SK-N-DZ (cell line): ENCODE measurements at regions not wholly inside any gene's neighbourhood (a gene's known extent, or its start where the extent isn't known, plus 50 kb on each side); places are given as distances from the start of the nearest gene placed in this dataset.
"Not testable (repeated sequence)": the region's sequence is repeated elsewhere in the genome, so short reads cannot be mapped to it uniquely, and the experiment has no call there.

Experiments
- DNase-seq: peaks from one replicate; pipeline ENCODE4 v3.0.0-alpha.2; 2015; ENCODE audit warnings: low spot score

DNA sequence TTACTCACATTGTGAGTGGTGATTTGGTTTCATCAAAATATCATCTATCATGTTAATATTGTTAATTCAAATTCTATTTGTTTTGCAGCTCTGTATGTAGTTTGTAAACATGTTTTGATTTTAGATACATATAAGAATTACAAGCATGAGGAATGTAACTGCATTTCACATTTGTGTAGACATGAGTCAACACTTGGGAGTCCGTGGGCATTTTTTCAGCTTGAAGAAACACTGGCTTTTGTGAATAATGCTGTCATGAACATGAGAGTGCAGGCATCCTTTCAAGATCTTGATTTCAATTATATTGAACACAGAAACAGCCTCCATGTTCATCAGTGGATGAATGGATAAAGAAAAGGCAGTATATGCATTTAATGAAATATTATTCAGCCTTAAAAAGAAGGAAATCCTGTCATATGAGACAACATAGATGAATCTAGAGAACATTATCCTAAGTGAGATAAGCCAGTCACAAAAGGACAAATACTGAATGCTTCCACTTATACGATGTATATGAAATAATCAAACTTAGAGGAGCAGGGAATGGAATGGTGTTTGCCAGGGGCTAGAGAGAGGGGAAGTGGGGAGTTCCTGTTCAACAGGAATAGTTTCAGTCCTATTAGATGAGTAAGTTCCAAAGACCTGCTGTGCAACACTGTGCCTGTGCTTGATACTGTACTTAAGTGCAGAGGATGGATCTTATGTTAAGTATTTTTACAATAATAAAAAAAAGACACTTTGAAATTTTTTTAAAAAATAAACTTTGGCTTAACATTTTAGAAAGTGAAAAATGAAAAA is 194.9 kb downstream of the LRATD1 start:
- no peak for DNase-seq

DNA sequence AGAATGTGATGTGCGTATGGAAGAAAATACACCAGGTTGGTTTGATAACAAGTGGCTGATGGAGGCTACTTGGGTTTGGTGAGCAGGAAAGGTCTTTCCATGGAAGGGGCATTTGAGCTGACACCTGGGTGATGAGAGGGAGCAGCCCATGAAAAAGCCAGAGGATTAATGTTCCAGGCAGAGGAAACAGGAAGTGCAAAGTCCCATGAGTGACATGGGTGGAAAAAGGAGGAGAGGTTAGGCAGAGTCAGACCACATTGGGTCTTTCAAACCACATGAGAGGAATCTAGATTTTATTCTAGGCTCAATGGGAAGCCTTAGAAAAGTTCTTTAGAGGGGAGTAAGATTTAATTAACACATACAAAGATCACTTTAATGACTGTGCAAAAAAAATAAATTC is 195.7 kb downstream of the LRATD1 start:
- no peak for DNase-seq

GRCh38 chr2:14828968-14829367 is 196.5 kb downstream of the LRATD1 start:
- DNase-seq, result no peak

GRCh38 chr2:14831458-14831857 is 198.9 kb downstream of the LRATD1 start:
- DNase-seq, result no peak

- no peak for DNase-seq
Observed at GRCh38 chr2:14843507-14844204, 211.1 kb downstream of the LRATD1 start.

- DNase-seq, result no peak
Observed at GRCh38 chr2:14855751-14856150, 223.2 kb downstream of the LRATD1 start.

- no peak for DNase-seq
Observed at GRCh38 chr2:14861181-14861580, 228.7 kb downstream of the LRATD1 start.

GRCh38 chr2:14866736-14867352 is 234.3 kb downstream of the LRATD1 start:
- DNase-seq, result no peak

- DNase-seq, result no peak
Observed at GRCh38 chr2:14867853-14868252, 235.3 kb downstream of the LRATD1 start.

GRCh38 chr2:14872779-14873325 is 240.3 kb downstream of the LRATD1 start:
- DNase-seq, result no peak

DNA sequence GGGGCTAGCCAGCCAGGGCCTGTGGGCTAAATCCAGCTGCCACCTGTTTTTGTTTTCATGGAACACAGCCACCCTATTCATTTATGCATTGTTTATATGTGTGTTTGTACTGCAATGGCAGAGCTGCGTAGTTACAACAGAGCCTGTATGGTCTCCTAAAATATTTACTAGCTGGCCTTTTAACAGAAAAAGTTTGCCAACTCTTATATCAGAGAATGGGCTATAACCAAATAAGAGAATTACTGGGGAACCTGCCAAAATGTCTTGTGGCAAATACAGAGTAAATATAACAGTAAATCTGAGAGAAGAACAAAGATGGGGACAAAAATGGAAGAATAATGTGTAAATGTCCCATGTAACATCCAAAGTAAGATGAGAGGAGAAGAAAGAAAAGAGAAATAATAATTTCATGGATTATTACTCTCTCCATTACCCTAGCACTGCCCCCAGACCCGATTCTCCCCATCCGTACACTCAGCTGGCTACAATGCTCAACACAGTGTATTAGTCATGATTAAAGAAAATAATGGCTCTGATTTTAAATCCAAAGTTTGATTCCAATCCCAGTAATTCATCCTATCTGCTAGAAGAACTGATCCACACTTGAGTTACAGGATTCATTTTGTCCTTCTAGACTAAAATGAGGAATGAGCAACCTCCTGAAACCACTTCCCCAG is 249.3 kb downstream of the LRATD1 start:
- no peak for DNase-seq

GRCh38 chr2:14884651-14885050 is 252.1 kb downstream of the LRATD1 start:
- no peak for DNase-seq

GRCh38 chr2:14891546-14891945 is 259.0 kb downstream of the LRATD1 start:
- DNase-seq, result no peak

- no peak for DNase-seq
Observed at GRCh38 chr2:14896330-14897030, 264.0 kb downstream of the LRATD1 start.

DNA sequence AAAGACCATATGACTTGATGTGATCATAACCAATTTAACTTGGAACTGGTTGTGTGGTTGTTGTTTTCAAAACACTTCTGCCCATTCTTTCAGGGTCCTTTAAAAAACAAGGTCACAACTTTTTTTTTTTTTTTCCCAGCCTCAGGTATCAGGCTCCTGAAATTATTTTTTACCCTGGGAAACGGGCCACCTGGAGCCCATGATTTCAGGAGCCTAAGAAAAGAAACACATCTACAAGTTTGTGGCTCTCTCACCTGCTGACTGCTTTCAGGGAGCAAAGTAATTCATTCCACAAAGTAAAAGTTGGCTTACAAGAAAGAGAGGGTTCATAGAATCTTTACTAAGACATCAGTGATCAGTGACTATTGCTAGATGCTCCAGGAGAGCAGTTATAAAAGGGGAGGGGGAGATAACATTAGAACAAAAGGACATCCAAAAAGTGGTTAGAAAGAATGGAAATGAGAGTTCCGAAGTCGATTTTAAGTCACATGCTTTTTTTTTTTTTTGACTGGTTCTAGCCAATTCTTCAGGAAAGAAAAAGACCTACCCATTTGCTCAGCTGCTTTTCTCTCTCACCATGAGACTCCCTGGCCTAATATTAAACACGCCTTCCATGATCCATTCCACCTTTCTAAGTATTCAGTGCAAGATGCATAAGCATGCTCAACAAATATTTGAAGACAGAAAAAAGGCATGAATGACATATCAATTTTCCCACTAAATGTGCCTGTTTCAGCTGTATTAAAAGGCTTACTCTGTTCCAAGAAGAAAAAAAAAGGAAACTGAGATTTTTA is 267.3 kb downstream of the LRATD1 start:
- no peak for DNase-seq

DNA sequence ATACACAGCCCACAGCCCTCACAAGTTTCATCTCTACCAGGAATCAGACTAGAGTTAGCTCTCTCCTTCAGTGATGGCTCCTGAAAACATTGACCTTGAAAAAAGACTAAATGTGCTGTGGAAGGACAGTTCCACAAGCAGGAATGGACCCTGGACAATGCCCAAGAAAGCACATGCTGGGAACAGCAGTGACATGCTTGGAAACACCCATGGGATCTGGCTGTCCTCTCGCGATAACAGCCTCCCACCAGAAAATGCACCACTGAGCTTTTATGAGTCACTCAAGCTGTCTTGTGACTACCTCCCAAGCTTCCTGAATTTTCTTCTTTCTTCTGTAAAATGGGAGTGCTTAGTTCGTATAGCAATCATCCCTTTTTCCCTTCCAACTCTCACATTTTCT is 269.2 kb downstream of the LRATD1 start:
- no peak for DNase-seq

DNA sequence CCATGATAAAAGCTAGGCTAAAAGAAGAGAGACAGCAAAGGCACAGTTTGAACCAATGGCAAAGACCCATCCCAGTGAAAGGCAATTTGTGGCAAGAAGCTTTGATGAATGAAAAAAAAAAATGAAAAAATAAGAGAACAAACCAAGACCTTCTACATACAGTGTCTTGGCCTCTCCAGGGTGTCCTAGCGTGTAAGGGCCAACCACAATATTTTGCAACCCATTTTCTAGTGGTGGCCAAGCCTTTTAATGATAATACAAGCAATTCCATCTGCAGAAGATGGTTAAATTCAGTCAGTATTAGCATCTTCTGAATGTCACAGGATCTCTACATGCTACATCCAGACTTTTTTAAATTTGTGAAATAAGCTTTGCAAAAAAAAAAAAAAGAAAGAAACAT is 270.4 kb downstream of the LRATD1 start:
- DNase-seq, result no peak

DNA sequence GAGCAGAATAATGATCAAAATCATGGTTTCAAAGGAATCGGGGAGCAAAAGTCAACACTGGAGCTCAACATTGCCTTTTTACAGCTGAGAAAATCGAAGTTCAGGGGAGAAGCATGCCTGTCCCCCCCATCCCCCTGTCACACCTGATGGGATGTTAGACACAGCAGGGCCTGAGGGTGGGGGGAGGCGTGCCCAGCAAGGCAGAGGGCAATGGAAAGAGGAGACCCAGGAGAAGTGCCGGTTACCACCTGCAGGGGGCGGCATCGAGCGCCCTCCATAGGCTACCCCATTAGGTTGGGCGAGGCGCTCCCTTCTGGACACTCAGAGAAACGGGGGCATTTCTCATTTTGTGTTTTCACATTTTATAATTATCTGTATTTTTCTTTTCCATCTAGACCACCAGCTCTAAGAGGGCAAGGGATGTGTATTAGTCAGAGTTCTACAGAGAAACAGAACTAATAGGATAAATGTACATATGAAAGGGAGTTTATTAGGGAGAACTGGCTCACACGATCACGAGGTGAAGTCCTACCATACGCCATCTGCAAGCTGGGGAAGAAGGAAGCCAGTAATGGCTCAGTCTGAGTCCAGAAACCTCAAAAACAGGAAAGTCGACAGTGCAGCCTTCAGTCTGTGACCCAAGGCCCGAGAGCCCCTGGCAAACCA is 271.3 kb downstream of the LRATD1 start:
- DNase-seq, result no peak

GRCh38 chr2:14904378-14904777 is 271.9 kb downstream of the LRATD1 start:
- DNase-seq, result not testable (repeated sequence)

DNA sequence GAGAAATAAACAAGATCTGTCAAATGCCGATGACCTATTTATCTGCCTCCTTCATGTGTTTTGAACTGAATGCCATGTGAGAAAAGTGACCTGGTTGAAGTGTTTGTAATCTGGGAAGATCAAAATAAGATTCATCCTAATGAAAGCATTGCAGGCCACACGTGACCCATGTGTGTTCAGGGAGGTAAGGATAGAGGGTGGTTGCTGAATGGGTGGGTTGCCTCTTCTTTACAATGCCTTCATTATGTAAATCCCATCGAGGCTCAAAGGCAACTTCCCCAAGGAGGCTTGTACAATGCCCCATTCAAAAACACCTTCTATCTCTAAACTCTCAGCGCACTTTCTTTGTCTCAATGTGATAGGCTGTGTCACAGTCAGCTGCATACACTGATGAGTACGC is 273.1 kb downstream of the LRATD1 start:
- DNase-seq, result no peak
